CD4-positive, CD25-positive, alpha-beta regulatory T cell (primary cell): ENCODE measurements at regions not wholly inside any gene's neighbourhood (a gene's known extent, or its start where the extent isn't known, plus 50 kb on each side); places are given as distances from the start of the nearest gene placed in this dataset.

Experiments used
- ATAC-seq, 2 donors: fragments of 150-1000 bp; cut with Tn5 transposase; one replicate each; pipeline ENCODE4 v1.10.0; 2021; ENCODE audit warnings: low read depth in 2 of 2, moderate number of reproducible peaks in 2 of 2, moderate library complexity in 1 of 2
- DNase-seq, 3 donors: peaks; one replicate each; pipeline versions ENCODE4 v3.0.0 to v3.0.0-alpha.2; 2012 to 2022; ENCODE audit warnings: mixed read lengths in 1 of 3
- H3K27ac ChIP-seq: one replicate; pipeline ENCODE4 v1.7.0; 2013; ENCODE audit warnings: mild to moderate bottlenecking, low read length; ENCODE audit not compliant: insufficient read depth, poor library complexity, severe bottlenecking
- H3K27me3 ChIP-seq: one replicate; pipeline ENCODE4 v1.7.0; 2013; ENCODE audit warnings: low read length; ENCODE audit not compliant: control insufficient read depth, insufficient read depth
- H3K36me3 ChIP-seq: one replicate; pipeline ENCODE4 v1.7.0; 2013; ENCODE audit warnings: mild to moderate bottlenecking, low read length, moderate library complexity; ENCODE audit not compliant: control insufficient read depth, insufficient read depth
- H3K4me1 ChIP-seq: 2 replicates; pipeline ENCODE4 v1.7.0; 2013; ENCODE audit warnings: mild to moderate bottlenecking, low read length; ENCODE audit not compliant: insufficient read depth, control insufficient read depth, poor library complexity, severe bottlenecking
- H3K4me3 ChIP-seq: one replicate; pipeline ENCODE4 v1.7.0; 2013; ENCODE audit warnings: low read depth, mild to moderate bottlenecking, low read length, moderate library complexity
- H3K9me3 ChIP-seq, 2 experiments: 1 replicate in 1 of 2; 2 replicates in 1 of 2; pipeline ENCODE4 v1.7.0; 2013; ENCODE audit warnings: low read length in 2 of 2, mild to moderate bottlenecking in 1 of 2, moderate library complexity in 1 of 2; ENCODE audit not compliant: control insufficient read depth in 2 of 2
- H3K27ac Mint-ChIP-seq, 3 donors: one replicate each; pipeline ENCODE4 v1.8.0; 2020 to 2022; ENCODE audit warnings: mild to moderate bottlenecking in 3 of 3, mixed read lengths in 3 of 3, moderate library complexity in 2 of 3
- H3K27me3 Mint-ChIP-seq: one replicate; pipeline ENCODE4 v1.8.0; 2022; ENCODE audit warnings: mild to moderate bottlenecking, mixed read lengths
- H3K36me3 Mint-ChIP-seq: one replicate; pipeline ENCODE4 v1.8.0; 2020; ENCODE audit warnings: mixed read lengths
- H3K4me1 Mint-ChIP-seq, 4 donors: one replicate each; pipeline ENCODE4 v1.8.0; 2020 to 2022; ENCODE audit warnings: mixed read lengths in 4 of 4, mild to moderate bottlenecking in 1 of 4
- H3K4me3 Mint-ChIP-seq, 4 donors: one replicate each; pipeline ENCODE4 v1.8.0; 2020 to 2022; ENCODE audit warnings: mild to moderate bottlenecking in 4 of 4, mixed read lengths in 4 of 4, moderate library complexity in 3 of 4
- H3K9me3 Mint-ChIP-seq, 7 donors: one replicate each; pipeline ENCODE4 v1.8.0; 2020 to 2022; ENCODE audit warnings: mixed read lengths in 7 of 7, mild to moderate bottlenecking in 3 of 7, moderate library complexity in 2 of 7

DNA sequence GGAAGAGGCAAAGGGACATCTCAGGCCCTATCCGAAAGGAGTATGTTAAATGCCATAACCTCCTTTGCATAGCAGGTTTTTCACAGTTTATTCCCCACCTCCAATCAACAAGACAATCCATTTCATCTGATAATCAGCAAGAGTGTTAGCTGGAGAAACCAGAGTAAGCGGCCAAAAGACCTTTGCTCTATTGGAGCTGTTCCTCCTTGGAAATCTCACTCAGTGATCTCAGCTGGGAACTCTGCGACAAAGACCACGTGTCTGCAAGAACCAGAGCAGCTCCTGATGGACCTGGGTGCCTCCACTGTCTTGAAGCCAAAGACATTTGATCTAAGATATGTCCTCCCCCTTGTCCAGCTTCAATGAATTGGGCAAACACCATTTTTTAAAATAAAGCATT lies 241.0 kb downstream of the SEC61B start:
- H3K36me3 Mint-ChIP-seq = no peaks in the 10 kb centered on the region
- H3K27me3 Mint-ChIP-seq = no peaks in the 10 kb centered on the region
- no peak overlapping the region for H3K4me3 Mint-ChIP-seq
- H3K27ac ChIP-seq = no peak overlapping the region
- no peaks in the 10 kb centered on the region for H3K4me1 Mint-ChIP-seq
- H3K27ac Mint-ChIP-seq = no peak overlapping the region
- H3K9me3 Mint-ChIP-seq = peaks cover 0 to 2% (median 0%) of the 10 kb centered on the region in 7 donors
- no peak for ATAC-seq
- H3K4me3 ChIP-seq = no peak overlapping the region
- no peaks in the 10 kb centered on the region for H3K27me3 ChIP-seq
- DNase-seq = no peak
- no peaks in the 10 kb centered on the region for H3K4me1 ChIP-seq
- H3K9me3 ChIP-seq = no peaks in the 10 kb centered on the region
- H3K36me3 ChIP-seq = no peaks in the 10 kb centered on the region

DNA sequence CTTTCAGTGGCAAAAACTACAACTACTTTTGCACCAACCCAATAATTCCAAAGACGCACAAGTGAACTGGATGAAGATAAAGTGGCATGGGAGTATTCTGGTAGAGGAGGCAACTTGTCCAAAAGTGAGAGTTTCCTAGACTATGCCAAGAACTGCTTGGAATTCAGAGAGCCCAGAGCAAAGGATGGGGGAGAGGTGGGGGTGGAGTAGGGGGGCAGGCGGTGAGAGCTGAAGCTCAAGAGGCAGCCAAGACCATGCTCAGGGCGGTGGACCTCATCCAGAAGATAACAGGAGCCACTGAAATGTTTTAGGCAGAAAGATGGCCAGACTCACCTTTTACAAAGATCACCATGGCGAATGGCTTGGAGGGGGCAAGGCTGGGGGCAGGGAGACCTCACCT lies 242.5 kb downstream of the SEC61B start:
- H3K27ac ChIP-seq = no peak overlapping the region
- DNase-seq (no peak), ATAC-seq (no peak)
- Mint-ChIP-seq H3K9me3 (peaks cover 0 to 4% (median 0%) of the 10 kb centered on the region in 7 donors), H3K27me3 (peaks cover 4% of the 10 kb centered on the region), H3K36me3 (no peaks in the 10 kb centered on the region), H3K4me3 (no peak overlapping the region), H3K4me1 (no peaks in the 10 kb centered on the region), H3K27ac (no peak overlapping the region)
- no peaks in the 10 kb centered on the region for H3K27me3 ChIP-seq
- no peaks in the 10 kb centered on the region for H3K4me1 ChIP-seq
- no peaks in the 10 kb centered on the region for H3K36me3 ChIP-seq
- H3K4me3 ChIP-seq = no peak overlapping the region
- no peaks in the 10 kb centered on the region for H3K9me3 ChIP-seq

- Mint-ChIP-seq H3K36me3 (no peaks in the 10 kb centered on the region), H3K27ac (no peak overlapping the region), H3K4me1 (no peaks in the 10 kb centered on the region), H3K4me3 (no peak overlapping the region), H3K9me3 (peaks cover 0 to 4% (median 0%) of the 10 kb centered on the region in 7 donors), H3K27me3 (peaks cover 10% of the 10 kb centered on the region)
- no peaks in the 10 kb centered on the region for H3K4me1 ChIP-seq
- DNase-seq = no peak
- no peaks in the 10 kb centered on the region for H3K27me3 ChIP-seq
- no peak overlapping the region for H3K4me3 ChIP-seq
- H3K27ac ChIP-seq = no peak overlapping the region
- H3K36me3 ChIP-seq = no peaks in the 10 kb centered on the region
- no peak for ATAC-seq
- H3K9me3 ChIP-seq = no peaks in the 10 kb centered on the region
Measured at GRCh38 chr9:99465231-99465907, 243.3 kb downstream of the SEC61B start.

GRCh38 chr9:99466104-99466503 lies 244.0 kb downstream of the SEC61B start:
- peaks cover 10% of the 10 kb centered on the region for H3K27me3 Mint-ChIP-seq
- ATAC-seq (no peak), DNase-seq (no peak)
- Histone ChIP-seq H3K4me1 (no peaks in the 10 kb centered on the region), H3K4me3 (no peak overlapping the region), H3K27me3 (no peaks in the 10 kb centered on the region), H3K9me3 (no peaks in the 10 kb centered on the region), H3K36me3 (no peaks in the 10 kb centered on the region), H3K27ac (no peak overlapping the region)
- H3K4me3 Mint-ChIP-seq = no peak overlapping the region
- H3K4me1 Mint-ChIP-seq = no peaks in the 10 kb centered on the region
- peaks cover 0 to 4% (median 0%) of the 10 kb centered on the region in 7 donors for H3K9me3 Mint-ChIP-seq
- no peaks in the 10 kb centered on the region for H3K36me3 Mint-ChIP-seq
- H3K27ac Mint-ChIP-seq = no peak overlapping the region

- Mint-ChIP-seq H3K27me3 (peaks cover 10% of the 10 kb centered on the region), H3K4me1 (no peaks in the 10 kb centered on the region), H3K4me3 (no peak overlapping the region), H3K27ac (no peak overlapping the region), H3K9me3 (peaks cover 0 to 4% (median 0%) of the 10 kb centered on the region in 7 donors), H3K36me3 (no peaks in the 10 kb centered on the region)
- DNase-seq (no peak), ATAC-seq (no peak)
- Histone ChIP-seq H3K4me1 (no peaks in the 10 kb centered on the region), H3K27ac (no peak overlapping the region), H3K36me3 (no peaks in the 10 kb centered on the region), H3K27me3 (no peaks in the 10 kb centered on the region), H3K9me3 (no peaks in the 10 kb centered on the region), H3K4me3 (no peak overlapping the region)
Measured at GRCh38 chr9:99466781-99467180, 244.7 kb downstream of the SEC61B start.

GRCh38 chr9:99471033-99471432 lies 249.0 kb downstream of the SEC61B start:
- Mint-ChIP-seq H3K9me3 (peaks cover 0 to 4% (median 0%) of the 10 kb centered on the region in 7 donors), H3K27ac (no peak overlapping the region), H3K27me3 (peaks cover 23% of the 10 kb centered on the region), H3K36me3 (no peaks in the 10 kb centered on the region), H3K4me1 (no peaks in the 10 kb centered on the region), H3K4me3 (no peak overlapping the region)
- Histone ChIP-seq H3K4me3 (no peak overlapping the region), H3K27me3 (no peaks in the 10 kb centered on the region), H3K9me3 (no peaks in the 10 kb centered on the region), H3K4me1 (no peaks in the 10 kb centered on the region), H3K36me3 (no peaks in the 10 kb centered on the region), H3K27ac (no peak overlapping the region)
- ATAC-seq (no peak), DNase-seq (no peak)

- H3K4me3 ChIP-seq = no peak overlapping the region
- Mint-ChIP-seq H3K4me1 (no peaks in the 10 kb centered on the region), H3K36me3 (no peaks in the 10 kb centered on the region), H3K27ac (no peak overlapping the region), H3K27me3 (peaks cover 23% of the 10 kb centered on the region), H3K9me3 (peaks cover 0 to 4% (median 0%) of the 10 kb centered on the region in 7 donors), H3K4me3 (no peak overlapping the region)
- no peaks in the 10 kb centered on the region for H3K27me3 ChIP-seq
- no peaks in the 10 kb centered on the region for H3K9me3 ChIP-seq
- H3K27ac ChIP-seq = no peak overlapping the region
- no peaks in the 10 kb centered on the region for H3K4me1 ChIP-seq
- ATAC-seq (no peak), DNase-seq (no peak)
- H3K36me3 ChIP-seq = no peaks in the 10 kb centered on the region
Measured at GRCh38 chr9:99472240-99472915, 250.3 kb downstream of the SEC61B start.

- no peak for ATAC-seq
- no peaks in the 10 kb centered on the region for H3K36me3 ChIP-seq
- no peaks in the 10 kb centered on the region for H3K27me3 ChIP-seq
- no peaks in the 10 kb centered on the region for H3K4me1 ChIP-seq
- no peak for DNase-seq
- H3K4me1 Mint-ChIP-seq = no peaks in the 10 kb centered on the region
- no peaks in the 10 kb centered on the region for H3K36me3 Mint-ChIP-seq
- no peak overlapping the region for H3K27ac ChIP-seq
- H3K27me3 Mint-ChIP-seq = peaks cover 23% of the 10 kb centered on the region
- no peak overlapping the region for H3K4me3 ChIP-seq
- no peaks in the 10 kb centered on the region for H3K9me3 ChIP-seq
- H3K27ac Mint-ChIP-seq = no peak overlapping the region
- no peak overlapping the region for H3K4me3 Mint-ChIP-seq
- peaks cover 0 to 4% (median 0%) of the 10 kb centered on the region in 7 donors for H3K9me3 Mint-ChIP-seq
Measured at GRCh38 chr9:99472916-99473245, 250.8 kb downstream of the SEC61B start.
